G401 (cell line): ENCODE measurements at regions not wholly inside any gene's neighbourhood (a gene's known extent, or its start where the extent isn't known, plus 50 kb on each side); places are given as distances from the start of the nearest gene placed in this dataset.
"Not testable (repeated sequence)": the region's sequence is repeated elsewhere in the genome, so short reads cannot be mapped to it uniquely, and the experiment has no call there.

ENCODE experiments used
- DNase-seq: peaks from one replicate; pipeline ENCODE4 v3.0.0-alpha.2; 2015; ENCODE audit warnings: low spot score
- in situ Hi-C: cut with HindIII; loops from 2 replicates; pipeline ENCODE4 v1.10.0; 2016; ENCODE audit warnings: low sequenced_read_pairs, mixed read lengths

DNA sequence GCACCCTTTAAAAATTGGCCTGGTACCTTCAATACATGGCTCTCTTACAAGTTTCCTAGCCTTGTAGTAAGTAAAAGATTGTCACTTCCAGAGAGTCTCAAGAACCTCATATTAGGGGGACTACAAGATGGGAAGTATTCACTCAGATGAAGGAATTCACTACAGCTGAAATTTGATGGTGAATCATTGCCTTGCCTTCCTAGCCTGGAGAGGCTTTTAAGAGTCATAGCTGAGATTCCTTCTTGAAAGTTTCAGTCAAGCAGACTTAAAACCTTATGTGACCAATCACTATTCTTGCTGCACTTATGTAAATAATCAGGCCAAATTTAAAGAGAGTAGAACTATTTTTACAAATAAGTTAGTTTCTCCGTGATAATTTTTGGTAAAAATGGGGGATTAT, 451.6 kb downstream of the TRHDE start:
- DNase-seq = no peak
- in situ Hi-C loops = no loop called here

DNA sequence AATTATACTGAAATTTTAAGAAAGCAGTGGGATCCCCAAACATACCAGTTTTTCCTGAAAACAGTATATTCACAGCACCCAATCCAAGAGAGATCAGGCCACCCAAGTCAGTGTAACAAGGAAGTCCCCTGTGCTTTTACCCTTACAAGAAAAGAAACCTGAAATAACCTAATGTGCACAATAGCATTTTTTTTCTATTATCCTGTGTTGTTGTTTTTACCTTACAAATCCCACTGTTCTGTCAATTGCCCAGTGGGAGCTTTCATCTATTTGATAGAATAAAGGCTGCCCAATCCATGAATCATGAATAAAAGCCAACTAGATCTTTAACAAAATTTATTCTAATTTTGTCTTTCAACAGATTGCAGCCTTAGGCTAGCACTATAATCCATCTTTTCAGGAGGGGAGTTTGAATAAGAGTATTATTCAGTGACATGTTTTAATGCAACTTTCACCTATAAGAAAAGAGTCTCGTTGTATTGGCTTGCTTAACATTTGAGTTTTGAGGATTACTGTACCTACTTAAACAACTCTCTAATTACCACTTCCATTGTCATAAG, 457.4 kb downstream of the TRHDE start:
- DNase-seq = no peak
- in situ Hi-C loops = no loop called here

DNA sequence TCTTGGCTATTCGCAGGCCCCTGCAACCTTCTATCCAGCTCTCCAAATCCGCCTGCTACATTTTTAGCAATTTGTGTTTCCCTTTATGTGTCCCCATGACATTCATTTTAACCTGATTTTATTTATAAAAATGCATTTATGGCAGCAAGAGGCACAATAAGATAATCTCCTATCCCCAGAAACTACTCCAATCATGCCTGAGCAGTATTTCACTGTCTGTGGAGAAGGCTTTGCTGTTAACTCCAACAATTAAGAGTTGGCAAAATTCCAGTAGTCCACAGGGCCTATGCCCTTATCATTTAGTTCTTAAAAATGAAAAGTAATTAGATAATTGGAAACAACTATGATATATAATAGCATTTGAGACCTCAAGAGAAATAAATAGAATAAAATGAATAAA, 462.4 kb downstream of the TRHDE start:
- in situ Hi-C loops = no loop called here
- no peak for DNase-seq

DNA sequence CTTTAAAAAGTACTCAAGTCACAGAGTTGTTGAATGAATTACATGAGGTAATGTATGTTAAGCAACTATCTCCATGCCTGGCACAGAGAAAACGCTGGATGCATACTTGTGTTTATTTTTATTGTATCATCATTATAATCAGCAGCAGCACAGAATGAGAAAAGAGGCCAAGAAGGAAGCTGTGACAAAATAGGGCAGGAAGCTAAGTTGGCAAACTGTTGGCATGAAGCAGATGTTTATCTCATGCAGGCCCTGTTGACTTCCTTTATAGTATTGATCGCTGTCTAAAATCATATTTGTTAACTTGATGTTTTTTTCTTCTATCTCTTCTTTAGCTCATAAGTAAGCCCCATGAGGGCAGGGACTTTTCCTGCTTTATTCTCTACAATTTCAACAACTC, 466.6 kb downstream of the TRHDE start:
- in situ Hi-C loops = no loop called here
- no peak for DNase-seq

DNA sequence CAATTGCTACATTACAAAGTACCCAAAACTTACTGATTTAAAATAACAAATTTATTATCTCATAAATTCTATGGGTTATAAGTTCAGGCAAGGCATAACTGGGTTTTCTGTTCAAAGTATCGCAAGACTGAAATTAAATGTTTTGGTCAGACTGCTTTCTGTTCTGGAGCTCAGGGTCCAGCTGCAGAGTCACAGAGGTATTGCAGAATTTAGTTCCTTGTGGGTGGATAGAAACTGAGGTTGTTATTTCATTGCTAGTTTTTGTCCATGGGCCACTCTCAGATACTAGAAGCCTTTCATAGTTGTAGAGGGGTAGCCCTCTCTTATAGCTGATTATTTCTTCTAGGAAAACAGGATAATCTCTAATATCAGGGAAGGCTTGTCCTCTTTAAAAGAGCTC, 467.9 kb downstream of the TRHDE start:
- in situ Hi-C loops = no loop called here
- no peak for DNase-seq

DNA sequence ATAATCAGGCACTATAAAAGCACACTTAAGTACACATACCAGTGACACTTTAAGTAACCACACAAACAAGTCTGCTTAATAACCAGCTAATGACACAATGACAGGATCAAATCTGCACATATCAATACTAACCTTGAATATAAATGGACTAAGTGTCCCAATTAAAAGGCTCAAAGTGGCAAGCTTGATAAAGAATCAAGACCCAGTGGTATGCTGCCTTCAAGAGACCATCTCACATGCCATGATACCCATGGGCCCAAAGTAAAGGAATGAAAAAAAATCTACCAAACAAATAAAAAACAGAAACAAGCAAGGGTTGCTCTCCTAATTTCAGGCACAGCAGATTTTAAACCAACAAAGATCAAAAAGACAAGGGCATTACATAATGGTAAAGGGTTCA, 470.4 kb downstream of the TRHDE start:
- in situ Hi-C loops = no loop called here
- no peak for DNase-seq

DNA sequence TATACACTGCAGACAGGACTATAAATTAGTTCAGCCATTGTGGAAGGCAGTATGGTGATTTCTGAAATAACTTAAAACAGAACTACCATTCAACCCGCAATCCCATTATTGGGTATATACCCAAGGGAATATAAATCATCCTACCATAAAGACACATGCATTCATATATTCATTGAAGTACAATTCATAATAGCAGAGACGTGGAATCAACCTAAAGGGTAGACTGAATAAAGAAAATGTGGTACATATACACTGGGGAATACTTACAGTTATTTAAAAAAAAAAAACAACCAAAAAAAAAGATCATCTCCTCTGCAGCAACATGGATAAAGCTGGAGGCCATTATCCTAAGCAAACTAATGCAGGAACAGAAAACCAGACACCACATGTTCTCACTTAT, 473.9 kb downstream of the TRHDE start:
- in situ Hi-C loops = no loop called here
- no peak for DNase-seq

DNA sequence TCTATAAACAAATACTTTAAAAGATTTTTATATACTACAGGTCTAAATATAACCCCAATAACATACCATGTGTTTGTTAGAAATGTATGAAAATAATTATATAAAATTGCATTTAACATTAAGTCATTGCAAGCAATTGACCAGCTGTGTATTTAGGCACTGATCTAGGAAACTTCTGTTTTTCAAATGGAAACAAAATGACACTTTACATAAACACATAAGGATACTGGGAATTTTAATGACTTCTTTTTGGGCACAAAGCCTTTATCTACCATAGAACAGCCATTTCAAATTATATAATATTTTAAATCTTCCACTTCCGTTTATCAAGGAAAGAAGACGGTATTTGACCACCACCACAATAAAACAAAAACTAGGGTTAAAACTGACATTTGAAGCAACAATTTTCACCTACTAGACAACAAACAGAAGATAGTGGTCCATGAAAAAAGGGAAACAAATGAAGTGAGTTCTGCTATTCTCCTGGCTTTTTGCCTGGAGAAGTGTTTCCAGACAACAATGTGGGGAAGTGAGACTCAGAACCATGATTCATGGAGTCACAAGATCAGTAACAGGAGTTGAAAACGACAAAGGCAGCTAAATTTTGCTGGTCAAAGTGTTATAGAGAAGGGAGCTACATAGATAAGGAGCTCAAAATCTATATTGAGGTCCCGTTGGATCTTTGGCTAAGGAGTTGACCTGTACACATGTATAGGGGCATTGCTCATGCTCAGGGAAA, 475.1 kb downstream of the TRHDE start:
- in situ Hi-C loops = no loop called here
- peak; percentile 5 for DNase-seq

DNA sequence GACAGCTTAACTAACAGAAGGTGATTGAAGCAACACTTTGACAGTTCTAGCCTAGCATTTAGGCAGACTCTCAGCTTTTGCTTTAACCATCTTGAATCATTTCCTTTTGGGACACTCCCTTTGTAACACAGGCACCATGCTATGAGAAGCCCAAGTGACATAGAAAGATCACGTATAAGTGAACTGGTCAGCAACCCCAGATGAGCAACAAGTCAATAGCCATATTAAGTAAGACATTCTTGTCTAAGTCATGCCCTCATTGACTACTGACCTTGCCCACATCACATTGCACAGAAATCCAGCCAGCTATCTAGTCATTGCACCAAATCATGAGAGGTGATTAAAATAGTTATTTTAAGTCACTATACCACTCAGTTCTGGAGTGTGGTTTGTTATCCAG, 476.8 kb downstream of the TRHDE start:
- in situ Hi-C loops = no loop called here
- no peak for DNase-seq

DNA sequence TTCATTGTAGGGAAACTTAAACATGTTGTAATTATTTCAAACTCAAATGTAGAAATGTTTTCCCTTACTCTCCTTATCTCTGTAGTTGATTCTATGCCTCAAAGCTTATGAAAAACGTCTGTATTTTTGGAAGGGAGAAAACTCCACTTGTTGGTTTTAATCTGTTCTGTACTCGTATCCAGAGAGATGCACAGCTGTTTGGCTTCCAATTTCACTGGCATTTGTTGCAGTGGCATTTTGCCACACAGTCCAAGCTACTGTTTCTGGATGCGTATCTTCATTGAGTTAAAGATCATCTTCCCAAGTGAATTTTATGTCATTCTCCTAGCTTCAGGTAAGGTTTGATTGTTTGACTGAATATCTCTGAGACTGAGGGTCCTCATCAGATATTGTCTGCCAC, 481.4 kb downstream of the TRHDE start:
- in situ Hi-C loops = no loop called here
- no peak for DNase-seq

DNA sequence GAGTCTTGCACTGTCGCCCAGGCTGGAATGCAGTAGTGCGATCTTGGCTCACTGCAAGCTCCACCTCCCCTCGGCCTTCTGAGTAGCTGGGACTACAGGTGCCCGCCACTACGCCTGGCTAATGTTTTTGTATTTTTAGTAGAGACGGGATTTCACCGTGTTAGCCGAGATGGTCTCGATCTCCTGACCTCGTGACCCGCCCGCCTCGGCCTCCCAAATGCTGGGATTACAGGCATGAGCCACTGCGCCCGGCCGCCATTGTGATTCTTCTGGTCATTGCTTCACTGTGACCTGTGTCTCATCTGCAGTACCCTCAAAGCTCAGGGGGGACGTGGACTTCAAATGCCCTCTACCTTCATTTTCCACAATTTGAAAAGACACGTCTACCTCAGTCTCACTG, 481.9 kb downstream of the TRHDE start:
- DNase-seq = not testable (repeated sequence)

DNA sequence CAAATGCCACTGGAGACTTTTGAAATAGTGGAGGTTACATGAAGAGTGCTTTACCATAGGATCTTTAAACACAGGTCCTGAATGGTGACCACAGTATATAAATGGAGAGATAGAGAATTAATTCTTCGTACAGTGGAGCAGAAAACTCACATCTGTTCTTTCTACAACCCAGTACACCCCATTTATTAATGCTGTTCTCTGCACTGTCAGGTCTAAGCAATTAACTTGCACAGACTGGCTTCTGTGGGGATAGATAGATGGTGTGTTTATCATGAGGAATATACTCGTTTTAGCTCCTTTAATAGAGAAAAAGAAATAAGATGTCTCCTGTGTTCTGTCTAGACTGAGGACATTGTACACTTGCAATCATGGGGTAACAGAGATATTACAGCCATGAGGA, 494.3 kb downstream of the TRHDE start:
- DNase-seq = no peak
- in situ Hi-C loops = no loop called here

More for the DNA sequence above, 481.9 kb downstream of the TRHDE start:
- in situ Hi-C loops = not testable (repeated sequence)

DNA sequence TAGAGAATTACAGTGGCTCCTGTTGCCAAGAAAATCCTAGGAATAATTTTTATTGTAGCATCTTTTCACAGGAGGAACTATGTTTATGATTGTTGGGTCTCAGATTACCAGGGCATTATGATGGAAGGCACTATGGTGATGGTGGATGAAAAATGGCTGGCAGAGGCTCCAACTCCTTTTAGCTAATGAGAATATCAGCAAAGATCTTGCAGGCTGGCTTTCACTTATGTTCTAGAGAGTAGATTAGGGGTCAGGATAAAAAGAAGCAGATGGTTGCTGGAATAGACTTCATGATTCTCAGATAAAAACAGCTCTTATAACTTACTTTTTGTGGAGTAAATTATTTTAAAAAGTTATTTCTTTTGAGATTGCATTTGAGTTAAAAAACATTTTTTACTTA, 501.9 kb downstream of the TRHDE start:
- DNase-seq = no peak
- in situ Hi-C loops = no loop called here

DNA sequence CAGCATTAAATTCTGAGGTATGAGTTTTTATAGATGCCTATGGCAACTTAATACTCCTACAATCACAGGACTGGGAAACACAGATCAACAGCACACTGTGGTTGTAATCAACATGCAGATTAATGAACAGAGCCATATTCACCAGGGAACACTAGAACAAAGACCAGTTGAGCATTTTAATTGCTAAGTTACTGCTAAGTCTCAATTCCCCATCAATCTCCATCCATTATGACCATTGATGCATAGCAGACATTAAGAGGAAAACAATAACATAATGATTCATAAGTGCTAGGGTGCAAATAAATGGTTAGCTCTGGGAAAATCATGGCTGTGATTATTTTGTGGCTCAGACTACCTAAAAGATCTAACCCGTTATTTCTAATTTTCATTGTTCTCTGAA, 505.6 kb downstream of the TRHDE start:
- no peak for DNase-seq
- in situ Hi-C loops = no loop called here

DNA sequence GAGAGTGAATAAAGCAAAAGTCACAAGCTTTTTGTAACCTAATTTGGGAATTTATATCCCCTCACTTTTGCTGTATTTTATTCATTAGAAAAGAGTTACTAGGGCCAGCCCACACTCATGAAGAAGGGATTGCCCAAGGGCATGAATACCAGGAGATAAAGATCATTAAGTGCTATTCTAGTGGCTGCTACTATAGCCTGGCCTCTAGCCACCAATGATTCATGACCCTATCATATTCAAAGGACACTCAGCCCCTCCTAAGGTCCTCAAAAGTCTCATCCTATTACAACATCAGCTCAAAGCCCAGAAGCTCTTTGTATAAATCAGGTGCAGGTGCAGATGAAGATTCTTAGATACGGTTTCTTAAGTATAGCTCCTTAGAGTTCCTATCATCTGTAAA, 518.1 kb downstream of the TRHDE start:
- DNase-seq = no peak
- in situ Hi-C loops = no loop called here

DNA sequence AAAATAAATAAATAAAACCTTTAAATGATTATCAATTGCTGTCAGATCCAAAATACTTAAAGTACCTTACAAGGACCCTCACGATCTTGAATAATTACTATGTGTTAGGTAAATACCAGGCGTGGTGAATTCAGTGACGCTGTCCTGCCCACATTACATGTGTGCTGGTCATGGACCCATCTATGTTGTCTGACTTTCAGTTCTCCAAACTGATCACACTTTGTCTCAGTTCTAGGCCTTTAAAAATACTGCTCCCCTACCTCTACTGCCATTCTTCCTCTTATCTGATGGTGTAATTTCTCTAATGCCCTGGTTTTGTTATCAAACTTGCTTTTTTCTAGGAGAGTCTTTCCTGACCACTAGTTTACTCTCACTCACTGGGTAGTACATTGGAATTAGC, 520.7 kb downstream of the TRHDE start:
- DNase-seq = no peak
- in situ Hi-C loops = no loop called here

DNA sequence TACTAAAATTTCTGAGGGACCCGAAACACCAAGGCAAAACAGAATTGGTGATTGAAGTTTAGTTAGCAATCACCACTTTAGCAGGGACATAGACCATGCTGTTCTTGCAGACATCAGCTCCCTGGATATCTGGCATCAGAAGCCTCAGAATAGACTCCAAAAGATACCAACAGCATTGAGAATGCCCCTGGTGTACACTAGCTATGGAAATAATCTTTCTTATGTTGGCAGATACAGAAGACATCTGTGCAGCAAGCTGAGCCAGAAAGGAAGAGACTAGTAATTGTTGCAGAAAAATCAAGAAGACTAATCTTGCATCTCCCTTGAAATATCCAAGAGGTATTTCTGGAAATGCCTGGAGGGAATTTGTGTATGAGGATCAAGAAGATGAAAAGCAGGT, 521.6 kb downstream of the TRHDE start:
- in situ Hi-C loops = no loop called here
- no peak for DNase-seq

DNA sequence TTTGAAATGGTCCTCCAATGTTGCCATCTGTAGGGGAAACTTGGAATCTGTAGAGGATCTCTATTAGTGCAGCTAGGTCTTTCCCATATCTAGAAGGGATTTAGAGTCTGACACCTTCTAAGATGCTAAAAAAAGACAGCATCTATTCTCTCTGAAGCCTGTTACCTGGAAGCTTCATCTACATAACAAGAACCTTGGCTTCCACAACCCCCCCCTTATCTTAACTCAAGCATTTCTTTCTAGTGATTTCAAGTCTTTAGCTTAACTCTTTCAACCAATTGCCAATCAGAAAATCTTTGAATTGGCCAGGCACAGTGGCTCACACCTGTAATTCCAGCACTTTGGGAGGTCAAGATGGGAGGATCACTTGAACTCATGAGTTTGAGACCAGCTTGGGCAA, 543.3 kb downstream of the TRHDE start:
- in situ Hi-C loops = no loop called here
- no peak for DNase-seq

DNA sequence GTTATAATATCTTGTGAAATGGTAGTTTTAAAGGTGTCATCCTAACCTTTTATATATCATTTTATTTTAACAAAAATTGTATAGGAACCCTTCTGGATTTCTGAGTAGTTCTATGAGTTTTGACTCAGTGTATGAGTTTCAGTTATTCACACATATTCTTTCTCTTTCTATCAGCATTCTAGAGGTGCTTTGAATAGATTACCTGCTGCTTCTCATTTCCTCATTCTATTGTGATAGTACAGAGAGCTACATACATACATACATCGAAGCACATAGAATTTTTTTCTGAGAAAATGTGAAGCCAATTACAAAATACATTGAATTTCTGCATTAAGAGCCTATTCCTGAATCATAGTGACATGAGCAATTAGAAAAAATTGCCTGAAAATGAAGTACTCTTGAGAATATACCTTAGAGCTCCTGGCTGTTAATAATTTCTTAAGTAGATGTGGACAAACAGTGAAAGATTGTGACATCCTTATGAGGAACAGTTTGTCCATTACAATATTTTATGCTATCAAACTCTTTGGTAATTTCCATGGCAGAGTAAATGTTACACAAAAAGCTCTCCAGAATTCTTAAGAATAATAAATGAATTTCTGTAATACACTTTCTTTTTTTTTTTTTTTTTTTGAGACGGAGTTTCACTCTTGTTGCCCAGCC, 556.6 kb downstream of the TRHDE start:
- no peak for DNase-seq
- in situ Hi-C loops = no loop called here

DNA sequence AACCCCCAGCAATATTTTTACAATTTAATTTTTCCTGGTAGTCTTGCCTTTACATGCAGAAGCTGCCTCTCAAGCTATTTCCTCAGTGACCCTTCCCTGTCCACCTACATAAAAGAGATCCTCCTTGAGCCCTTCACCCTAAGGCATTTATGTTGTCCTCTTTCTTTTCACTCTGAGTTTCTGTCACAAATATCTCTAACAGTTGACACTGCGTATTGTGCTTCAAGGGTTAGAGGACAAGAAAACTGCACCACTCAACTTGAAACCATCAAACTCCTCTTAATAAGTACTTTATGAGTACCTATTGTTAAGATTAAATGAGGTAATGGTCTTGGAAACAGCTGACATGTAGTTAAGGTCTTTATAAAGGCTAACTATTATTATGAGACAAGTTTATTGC, 557.7 kb downstream of the TRHDE start:
- in situ Hi-C loops = no loop called here
- DNase-seq = no peak

DNA sequence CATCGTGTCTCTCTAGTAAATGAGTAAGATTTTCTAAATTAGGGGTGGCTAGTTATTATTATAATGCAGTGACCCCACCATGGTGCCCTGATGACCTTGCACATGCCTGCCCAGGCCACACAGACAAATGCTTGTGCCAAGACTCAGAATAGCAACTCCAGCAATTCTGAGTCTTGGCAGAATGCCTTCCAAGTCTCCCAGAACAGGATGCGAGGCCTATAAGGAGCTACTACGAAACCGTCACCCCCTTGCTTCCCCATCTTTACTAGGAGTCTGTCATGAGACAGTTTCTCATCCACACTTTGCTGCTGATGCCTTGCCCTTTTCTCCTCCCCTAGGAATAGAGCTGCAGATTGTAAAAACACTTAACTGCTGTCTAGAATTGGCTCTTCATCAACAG, 559.9 kb downstream of the TRHDE start:
- no peak for DNase-seq
- in situ Hi-C loops = no loop called here
